AG04450 (cell line): ENCODE measurements at regions not wholly inside any gene's neighbourhood (a gene's known extent, or its start where the extent isn't known, plus 50 kb on each side); places are given as distances from the start of the nearest gene placed in this dataset.
A peak's percentile ranks its signal among the peaks of the same experiment; 100 is the strongest.

Experiments
- CTCF ChIA-PET: fragments of 300-600, 350-600 bp; formaldehyde crosslinking; extraction: SDS; loops from one replicate; lab custom pipeline; 2022; ENCODE audit warnings: antibody characterized with exemption, inconsistent platforms; lab: Charles Lee
- POLR2A ChIA-PET: fragments of 350-600 bp; formaldehyde crosslinking; extraction: SDS; loops from one replicate; lab custom pipeline; 2021; ENCODE audit warnings: antibody characterized with exemption, inconsistent platforms; lab: Yijun Ruan, JAX
- DNase-seq: peaks from one replicate; pipeline ENCODE4 v3.0.0-alpha.2; 2011; ENCODE audit warnings: low read depth, low spot score
- H3K27ac ChIP-seq: one replicate; pipeline ENCODE4 v1.5.1; 2012; ENCODE audit warnings: low read depth, low read length, control low read depth
- H3K27me3 ChIP-seq: one replicate; pipeline ENCODE4 v1.6.0; 2012; ENCODE audit warnings: low read length; ENCODE audit not compliant: control insufficient read depth, insufficient read depth
- H3K4me3 ChIP-seq: 2 replicates; pipeline ENCODE4 v1.5.1; 2011; ENCODE audit warnings: mild to moderate bottlenecking, low read depth, low read length, control low read depth
- H3K9me3 ChIP-seq: 2 replicates; pipeline ENCODE4 v1.5.1; 2012; ENCODE audit warnings: low read length; ENCODE audit not compliant: control insufficient read depth, insufficient read depth
- CTCF ChIP-seq: IDR thresholded peaks from 2 replicates; pipeline ENCODE4 v1.5.1; 2011; ENCODE audit warnings: low read depth, low read length, control low read depth, inconsistent platforms

GRCh38 chr12:42652048-42652447 is 62.5 kb upstream of the PRICKLE1 start:
- TF ChIP-seq CTCF = no peak
- ChIA-PET CTCF (no interaction called here), POLR2A (no interaction called here)
- no peak for DNase-seq
- Histone ChIP-seq H3K27me3 (peaks cover 2% of the 10 kb centered on the region), H3K4me3 (no peak overlapping the region), H3K9me3 (no peaks in the 10 kb centered on the region), H3K27ac (no peak overlapping the region)

- Histone ChIP-seq H3K9me3 (no peaks in the 10 kb centered on the region), H3K27me3 (peaks cover 2% of the 10 kb centered on the region), H3K27ac (no peak overlapping the region), H3K4me3 (no peak overlapping the region)
- no peak for TF ChIP-seq CTCF
- DNase-seq = no peak
- ChIA-PET POLR2A (no interaction called here), CTCF (no interaction called here)
Measured at GRCh38 chr12:42648061-42648460, 58.5 kb upstream of the PRICKLE1 start.

- no peak for TF ChIP-seq CTCF
- POLR2A ChIA-PET = no interaction called here
- Histone ChIP-seq H3K4me3 (no peak overlapping the region), H3K27ac (no peak overlapping the region), H3K27me3 (no peaks in the 10 kb centered on the region), H3K9me3 (no peaks in the 10 kb centered on the region)
- no peak for DNase-seq
- CTCF ChIA-PET = no interaction called here
Measured at GRCh38 chr12:42643881-42644579, 54.5 kb upstream of the PRICKLE1 start.

- Histone ChIP-seq H3K4me3 (no peak overlapping the region), H3K27me3 (no peaks in the 10 kb centered on the region), H3K9me3 (peaks cover 2% of the 10 kb centered on the region; the same call in 1 of the 2 replicates), H3K27ac (no peak overlapping the region)
- no peak for TF ChIP-seq CTCF
- DNase-seq = peak; percentile 3
- CTCF ChIA-PET = no interaction called here
- POLR2A ChIA-PET = no interaction called here
Measured at GRCh38 chr12:42641221-42641885, 51.8 kb upstream of the PRICKLE1 start.

- CTCF ChIA-PET = interaction anchor here (0.5 kb wide), 1 partner anchor 35 kb away, joined by 3 read pairs; no protein-coding TSS in a partner anchor
- peaks cover 2% of the 10 kb centered on the region; the same call in 1 of the 2 replicates for H3K9me3 ChIP-seq
- POLR2A ChIA-PET = no interaction called here
- TF ChIP-seq CTCF = no peak
- H3K4me3 ChIP-seq = no peak overlapping the region
- no peak overlapping the region for H3K27ac ChIP-seq
- no peak for DNase-seq
- no peaks in the 10 kb centered on the region for H3K27me3 ChIP-seq
Measured at GRCh38 chr12:42640391-42640790, 50.8 kb upstream of the PRICKLE1 start.
